Smooth muscle cell (in vitro differentiated cells): ENCODE measurements at regions not wholly inside any gene's neighbourhood (a gene's known extent, or its start where the extent isn't known, plus 50 kb on each side); places are given as distances from the start of the nearest gene placed in this dataset.

ENCODE experiments used
- DNase-seq: peaks from one replicate; lab custom pipeline; 2025; ENCODE audit not compliant: unreplicated experiment; lab: John Stamatoyannopoulos, UW
- H2AFZ ChIP-seq: fragments of 200-600 bp; sonication (generic); 2 replicates; pipeline ENCODE4 v1.6.0; 2016; ENCODE audit warnings: antibody characterized with exemption, low read depth, mild to moderate bottlenecking
- H3F3A ChIP-seq: fragments of 200-600 bp; sonication (generic); 2 replicates; pipeline ENCODE4 v1.6.0; 2017; ENCODE audit warnings: antibody characterized with exemption, low read depth
- H3K27ac ChIP-seq: fragments of 200-600 bp; sonication (generic); 2 replicates; pipeline ENCODE4 v1.5.1; 2016; ENCODE audit warnings: low read depth, mild to moderate bottlenecking
- H3K27me3 ChIP-seq: fragments of 200-600 bp; sonication (generic); 2 replicates; pipeline ENCODE4 v1.6.1; 2016; ENCODE audit warnings: low read depth, mild to moderate bottlenecking
- H3K36me3 ChIP-seq: fragments of 200-600 bp; sonication (generic); 2 replicates; pipeline ENCODE4 v1.5.1; 2016; ENCODE audit warnings: low read depth
- H3K4me1 ChIP-seq: fragments of 200-600 bp; sonication (generic); 2 replicates; pipeline ENCODE4 v1.5.1; 2016; ENCODE audit warnings: low read depth
- H3K4me2 ChIP-seq: fragments of 200-600 bp; sonication (generic); 2 replicates; pipeline ENCODE4 v1.6.0; 2016; ENCODE audit warnings: mild to moderate bottlenecking
- H3K4me3 ChIP-seq: fragments of 200-600 bp; sonication (generic); 2 replicates; pipeline ENCODE4 v1.5.1; 2016; ENCODE audit warnings: mild to moderate bottlenecking
- H3K79me2 ChIP-seq: fragments of 200-600 bp; sonication (generic); 2 replicates; pipeline ENCODE4 v1.6.0; 2016; ENCODE audit warnings: low read depth, mild to moderate bottlenecking
- H3K9ac ChIP-seq: fragments of 200-600 bp; sonication (generic); 2 replicates; pipeline ENCODE4 v1.6.0; 2016; ENCODE audit warnings: low read depth
- H3K9me3 ChIP-seq: fragments of 200-600 bp; sonication (generic); replicated peaks from 2 replicates; pipeline ENCODE4 v1.5.1; 2016; ENCODE audit warnings: low read depth
- H4K20me1 ChIP-seq: fragments of 200-600 bp; sonication (generic); 2 replicates; pipeline ENCODE4 v1.6.0; 2016; ENCODE audit warnings: low read depth
- CTCF ChIP-seq: fragments of 200-600 bp; sonication (generic); IDR thresholded peaks from 2 replicates; pipeline ENCODE4 v1.5.1; 2017; ENCODE audit warnings: borderline replicate concordance, mild to moderate bottlenecking, antibody characterized with exemption; ENCODE audit not compliant: insufficient read depth, poor library complexity, severe bottlenecking
- WGBS: methylation state at CpG from one replicate; pipeline ENCODE4 v1.1.7; 2016; ENCODE audit warnings: low lambda C conversion rate; 5-methylcytosine and 5-hydroxymethylcytosine counted together

GRCh38 chr18:51404620-51405019 is 207.1 kb upstream of the MEX3C start:
- H2AFZ ChIP-seq = no peak overlapping the region
- no peak for TF ChIP-seq CTCF
- no peak for DNase-seq
- H3K4me2 ChIP-seq = no peak overlapping the region
- 80% methylated on average over 2 of the region's 2 CpGs for WGBS
- H3K27ac ChIP-seq = no peak overlapping the region
- no peak overlapping the region for H3K4me3 ChIP-seq
- no peaks in the 10 kb centered on the region for H3K9me3 ChIP-seq
- no peaks in the 10 kb centered on the region for H4K20me1 ChIP-seq
- H3K79me2 ChIP-seq = no peaks in the 10 kb centered on the region
- no peaks in the 10 kb centered on the region for H3K27me3 ChIP-seq
- H3K36me3 ChIP-seq = no peaks in the 10 kb centered on the region
- H3K9ac ChIP-seq = no peak overlapping the region
- no peaks in the 10 kb centered on the region for H3K4me1 ChIP-seq
- peaks cover 6% of the 10 kb centered on the region for H3F3A ChIP-seq

- Histone ChIP-seq H3K27ac (no peak overlapping the region), H3K9me3 (no peaks in the 10 kb centered on the region), H3K27me3 (no peaks in the 10 kb centered on the region), H2AFZ (no peak overlapping the region), H3K79me2 (no peaks in the 10 kb centered on the region), H3K4me1 (no peaks in the 10 kb centered on the region), H3K36me3 (no peaks in the 10 kb centered on the region), H3K4me2 (no peak overlapping the region), H3F3A (no peaks in the 10 kb centered on the region), H3K4me3 (no peak overlapping the region), H3K9ac (no peak overlapping the region), H4K20me1 (no peaks in the 10 kb centered on the region)
- no peak for DNase-seq
- TF ChIP-seq CTCF = no peak
- WGBS = 86% methylated on average over 4 of the region's 4 CpGs
Observed at GRCh38 chr18:51405683-51406477, 208.4 kb upstream of the MEX3C start.

GRCh38 chr18:51417643-51418483 is 220.4 kb upstream of the MEX3C start:
- 72% methylated on average over 8 of the region's 8 CpGs for WGBS
- no peak for DNase-seq

More at GRCh38 chr18:51417643-51418483, 220.4 kb upstream of the MEX3C start:
- H3K4me2 ChIP-seq = no peak overlapping the region
- no peak overlapping the region for H3K27ac ChIP-seq
- no peak overlapping the region for H3K9ac ChIP-seq
- H2AFZ ChIP-seq = no peak overlapping the region
- no peaks in the 10 kb centered on the region for H3K9me3 ChIP-seq
- H3K4me3 ChIP-seq = no peak overlapping the region
- H3K36me3 ChIP-seq = no peaks in the 10 kb centered on the region
- H3K27me3 ChIP-seq = no peaks in the 10 kb centered on the region
- TF ChIP-seq CTCF = no peak
- H3K79me2 ChIP-seq = no peaks in the 10 kb centered on the region
- H4K20me1 ChIP-seq = no peaks in the 10 kb centered on the region
- no peaks in the 10 kb centered on the region for H3K4me1 ChIP-seq
- H3F3A ChIP-seq = no peaks in the 10 kb centered on the region
